GM21515 (cell line): ENCODE measurements at regions not wholly inside any gene's neighbourhood (a gene's known extent, or its start where the extent isn't known, plus 50 kb on each side); places are given as distances from the start of the nearest gene placed in this dataset.

Source experiments
- ATAC-seq: cut with Tn5 transposase; IDR thresholded peaks from one replicate; pipeline ENCODE4 v1.9.1; 2021; ENCODE audit not compliant: unreplicated experiment

DNA sequence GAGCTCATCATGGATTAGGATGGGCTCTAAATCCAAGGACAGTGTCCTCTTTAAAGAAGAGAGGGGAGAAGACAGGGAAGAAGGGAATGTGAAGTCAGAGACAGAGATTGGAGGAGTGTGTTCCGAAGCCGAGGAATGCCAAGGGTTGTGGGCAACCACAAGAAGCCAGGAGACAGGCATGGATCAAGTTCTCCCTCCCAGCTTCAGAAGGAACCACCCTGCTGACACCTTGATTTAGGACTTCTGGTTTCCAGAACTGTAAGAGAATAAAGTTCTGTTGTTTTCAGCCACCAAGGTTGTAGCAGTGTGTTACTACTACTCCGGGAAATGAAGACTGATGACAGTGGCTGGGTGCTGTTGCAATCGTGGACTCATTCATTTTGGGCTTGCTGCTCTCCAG is 120.1 kb downstream of the RPS12 start:
- ATAC-seq = no peak

- no peak for ATAC-seq
Measured at GRCh38 chr6:132936646-132937045, 122.3 kb downstream of the RPS12 start.

GRCh38 chr6:132937466-132937906 is 123.1 kb downstream of the RPS12 start:
- no peak for ATAC-seq

DNA sequence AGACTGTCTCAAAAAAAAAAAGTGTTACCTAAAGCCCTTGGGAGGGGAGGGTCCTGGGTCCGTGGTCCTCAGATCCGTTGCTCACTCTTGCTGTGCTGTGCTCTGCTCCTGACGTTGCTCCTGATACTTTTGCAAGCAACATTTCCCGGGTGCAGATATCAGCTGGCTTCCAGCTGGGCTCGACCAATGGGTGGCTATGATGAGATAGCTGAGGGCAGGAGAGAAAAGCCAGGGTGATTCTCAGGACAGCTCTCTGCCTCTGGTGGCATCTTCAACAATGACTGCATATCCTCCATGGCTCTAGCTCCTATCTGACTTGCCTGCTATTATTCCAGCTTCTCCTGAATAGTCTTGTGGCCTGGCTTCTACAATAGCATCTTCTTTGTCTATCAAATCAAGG is 134.5 kb downstream of the RPS12 start:
- ATAC-seq = no peak

DNA sequence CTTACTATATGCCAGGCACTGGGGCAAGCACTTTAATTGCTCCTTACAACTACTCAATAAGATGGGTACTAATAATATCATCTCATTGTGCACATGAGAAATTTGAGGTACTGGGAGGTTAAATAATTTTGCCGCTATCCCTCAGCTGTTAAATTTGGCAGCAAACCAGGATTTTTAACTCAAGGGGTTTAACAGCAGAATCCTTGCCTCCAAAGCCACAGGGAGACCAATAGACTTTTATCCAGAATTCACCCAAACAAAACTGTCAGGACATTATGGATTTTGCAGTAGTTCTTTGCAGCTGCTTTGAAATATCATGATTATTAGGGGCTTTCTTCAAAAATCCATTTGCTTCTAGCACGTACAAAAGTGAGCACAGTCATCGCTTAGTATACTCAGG is 136.2 kb downstream of the RPS12 start:
- ATAC-seq = no peak

DNA sequence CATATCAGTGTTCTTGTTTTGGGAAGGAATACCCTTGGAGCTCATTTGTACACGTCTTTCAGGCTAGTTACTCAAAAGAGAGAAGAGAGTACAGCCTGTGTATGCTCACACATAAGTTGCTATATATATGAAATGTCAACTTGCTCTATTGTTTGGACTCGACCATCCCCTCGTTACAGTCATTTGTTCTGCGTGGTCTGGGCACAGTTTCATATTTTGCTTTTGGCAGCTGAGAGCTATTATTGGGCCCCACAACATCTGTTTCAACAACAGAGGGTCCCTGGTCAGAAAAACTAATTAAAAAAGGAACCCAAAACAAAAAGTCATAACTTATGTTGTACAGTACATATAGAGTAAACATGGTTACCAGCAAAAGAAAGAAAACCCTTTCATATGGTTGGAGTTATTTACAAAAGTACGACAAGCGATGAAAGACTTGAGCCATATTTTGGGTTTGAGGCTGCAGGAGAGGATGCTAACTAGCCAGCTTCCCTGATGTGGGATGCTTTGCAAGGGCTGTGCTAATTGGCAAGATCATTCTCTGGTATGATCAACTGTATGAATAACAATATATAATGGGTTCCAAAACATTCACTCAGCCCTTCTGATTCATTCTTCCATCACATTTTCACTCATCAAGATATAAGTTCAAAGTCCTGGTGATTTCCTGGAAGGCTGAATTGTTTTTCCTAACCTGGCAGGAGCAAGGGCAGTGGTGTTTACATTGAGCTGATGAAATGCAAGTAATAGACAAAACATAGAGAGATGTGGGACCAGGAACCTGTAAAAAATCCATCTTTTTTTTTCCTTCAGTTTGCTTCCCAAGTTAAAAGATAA is 137.9 kb downstream of the RPS12 start:
- no peak for ATAC-seq

DNA sequence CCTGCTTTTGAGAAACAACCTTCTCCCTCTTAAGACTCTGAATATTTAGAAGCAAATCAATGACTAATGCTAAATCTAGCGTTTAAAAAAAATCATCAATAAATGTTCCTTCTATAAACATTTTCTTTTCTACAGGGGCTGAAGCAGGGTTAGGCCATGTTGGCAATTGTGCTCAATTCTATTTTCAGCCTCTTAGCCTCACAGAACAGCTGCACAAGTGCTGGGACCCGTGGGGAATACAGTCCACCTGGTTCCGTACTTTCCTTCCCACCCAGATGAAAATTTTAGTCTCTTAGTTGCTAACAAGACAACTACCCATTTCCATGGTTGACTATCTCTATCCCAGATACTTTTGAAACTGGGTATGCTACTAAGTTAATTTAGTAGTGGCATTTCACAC is 138.6 kb downstream of the RPS12 start:
- no peak for ATAC-seq

DNA sequence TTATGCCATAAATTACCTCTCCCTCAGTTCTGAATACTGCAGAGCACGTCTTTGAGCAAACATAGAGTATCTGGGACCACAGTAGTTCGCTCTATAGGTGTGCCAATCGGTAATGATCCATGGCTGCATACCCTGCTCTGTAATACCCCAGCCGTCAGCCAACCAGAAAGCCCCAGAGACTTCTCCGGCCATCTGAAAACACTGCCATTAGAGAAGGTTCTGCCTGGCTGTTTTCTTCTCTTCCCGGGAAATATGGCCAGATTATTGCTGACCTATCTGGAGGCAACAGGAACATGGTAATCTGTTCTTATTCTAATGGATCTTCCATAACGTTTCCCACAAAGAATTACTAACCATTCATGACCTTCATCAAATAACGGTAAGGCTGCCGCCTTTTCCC is 139.9 kb downstream of the RPS12 start:
- ATAC-seq = no peak

DNA sequence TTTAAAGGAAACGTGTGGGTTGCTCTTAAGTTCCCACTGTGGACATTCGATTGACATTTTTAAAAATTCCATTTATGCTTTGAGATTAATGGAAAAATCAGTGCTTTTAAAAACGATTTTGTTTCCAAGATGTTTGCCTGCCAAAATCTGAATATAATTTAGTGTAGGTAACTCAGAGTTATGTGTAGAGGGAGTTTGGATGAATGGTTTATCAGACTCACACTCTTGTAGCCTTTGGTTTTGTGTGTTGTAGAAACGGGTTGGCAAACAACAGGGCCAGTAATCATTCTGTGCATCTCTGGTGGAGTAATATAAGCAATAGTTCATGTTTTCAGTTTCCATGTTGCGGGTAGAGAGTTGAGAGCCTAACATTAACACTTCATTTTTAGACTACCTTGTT is 140.6 kb downstream of the RPS12 start:
- no peak for ATAC-seq

GRCh38 chr6:132959639-132960326 is 145.4 kb downstream of the RPS12 start:
- ATAC-seq = no peak

- no peak for ATAC-seq
Measured at GRCh38 chr6:132960720-132961119, 146.4 kb downstream of the RPS12 start.

GRCh38 chr6:132961122-132961521 is 146.8 kb downstream of the RPS12 start:
- ATAC-seq = no peak

DNA sequence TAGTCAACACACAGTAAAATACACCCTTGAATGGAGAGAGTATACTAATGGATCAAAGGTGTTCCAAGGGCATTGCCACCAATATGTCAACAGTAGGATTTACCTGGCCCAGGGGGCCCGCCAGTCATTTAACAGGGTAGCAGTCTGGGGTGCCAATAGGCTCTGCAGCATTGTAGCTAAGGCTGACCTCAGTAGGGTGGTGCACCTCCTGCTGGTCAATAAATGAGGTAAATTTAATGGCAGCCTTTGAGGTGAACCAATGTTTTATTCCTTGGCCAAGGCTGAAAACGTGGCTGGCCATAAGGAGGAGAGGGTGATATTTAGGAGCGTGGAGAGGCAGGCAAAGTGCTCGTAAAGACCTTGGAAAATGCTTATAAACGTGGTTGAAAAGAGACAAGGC is 147.2 kb downstream of the RPS12 start:
- ATAC-seq = no peak

GRCh38 chr6:132962936-132963868 is 148.8 kb downstream of the RPS12 start:
- ATAC-seq = no peak

- ATAC-seq = no peak
Measured at GRCh38 chr6:132964101-132964867, 149.9 kb downstream of the RPS12 start.

DNA sequence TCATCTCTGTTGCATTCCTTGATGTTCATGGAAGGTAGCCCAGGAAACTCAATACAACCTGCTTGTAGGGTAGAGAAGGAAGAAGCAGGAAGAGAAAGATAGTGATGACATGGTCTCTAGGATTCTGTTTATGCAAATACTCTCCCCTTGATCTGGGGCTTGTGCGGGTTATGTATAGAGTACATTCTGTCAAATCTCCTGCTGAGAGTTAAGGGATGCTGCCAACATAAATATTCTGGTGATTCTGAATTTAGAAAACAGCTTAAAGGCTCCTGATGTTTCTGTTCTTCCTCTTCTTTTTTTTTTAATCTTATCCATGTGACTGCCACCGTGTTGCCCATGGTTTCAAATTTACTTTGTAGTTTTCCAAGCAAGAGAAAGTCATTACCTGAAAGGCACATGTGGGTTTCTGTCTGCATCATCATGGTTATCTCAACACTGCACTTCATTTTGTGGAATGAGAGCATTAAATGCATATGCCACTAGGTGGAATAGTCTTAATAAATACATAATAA is 150.6 kb downstream of the RPS12 start:
- no peak for ATAC-seq

- ATAC-seq = no peak
Measured at GRCh38 chr6:132967871-132968270, 153.5 kb downstream of the RPS12 start.

DNA sequence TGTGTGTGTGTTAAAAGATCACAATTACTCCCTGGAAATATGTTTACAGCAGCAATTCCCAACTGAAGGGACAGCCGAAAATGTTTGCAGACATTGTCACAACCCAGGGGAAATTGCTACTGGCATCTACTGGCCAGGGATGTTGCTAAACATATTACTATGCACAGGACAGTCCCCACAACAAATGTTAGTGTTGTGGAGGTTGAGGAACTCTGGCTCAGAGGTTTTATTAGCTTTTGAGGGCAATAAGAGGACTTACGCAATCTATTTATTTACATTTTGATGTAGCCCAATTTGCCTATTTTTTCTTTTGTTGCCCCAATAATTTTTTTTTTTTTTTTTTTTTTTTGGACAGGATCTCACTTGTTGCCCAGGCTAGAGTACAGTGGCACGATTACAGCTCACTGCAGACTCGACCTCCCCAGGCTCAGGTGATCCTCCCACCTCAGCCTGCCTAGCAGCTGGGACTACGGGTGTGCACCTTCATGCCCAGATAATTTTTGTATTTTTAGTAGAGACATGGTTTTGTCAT is 154.1 kb downstream of the RPS12 start:
- no peak for ATAC-seq

- ATAC-seq = no peak
Measured at GRCh38 chr6:132969196-132969595, 154.8 kb downstream of the RPS12 start.

GRCh38 chr6:132971676-132972075 is 157.3 kb downstream of the RPS12 start:
- ATAC-seq = no peak
